ENCODE measurements at regions not wholly inside any gene's neighbourhood (a gene's known extent, or its start where the extent isn't known, plus 50 kb on each side); places are given as distances from the start of the nearest gene placed in this dataset.

- no peak for TF ChIP-seq YY1 (IDR thresholded peaks at IDR 0.05; ENCODE audit: low read depth)
- TF ChIP-seq CREB1 (IDR thresholded peaks at IDR 0.05; ENCODE audit: low read depth): no peak
- no peak for TF ChIP-seq EP300 (IDR thresholded peaks at IDR 0.05; ENCODE audit: borderline replicate concordance)
- no peak for TF ChIP-seq TEAD4 (IDR thresholded peaks at IDR 0.05)
- no peak for TF ChIP-seq TAF1 (IDR thresholded peaks at IDR 0.05; ENCODE audit: low read depth)
- no peak for TF ChIP-seq FOXM1 (IDR thresholded peaks at IDR 0.05; ENCODE audit: borderline replicate concordance, low read depth)
Observed at GRCh38 chr20:40770564-40771307, 81.7 kb upstream of the MAFB start.

All from Ishikawa (cell line).